ENCODE measurements at regions not wholly inside any gene's neighbourhood (a gene's known extent, or its start where the extent isn't known, plus 50 kb on each side); places are given as distances from the start of the nearest gene placed in this dataset.

DNA sequence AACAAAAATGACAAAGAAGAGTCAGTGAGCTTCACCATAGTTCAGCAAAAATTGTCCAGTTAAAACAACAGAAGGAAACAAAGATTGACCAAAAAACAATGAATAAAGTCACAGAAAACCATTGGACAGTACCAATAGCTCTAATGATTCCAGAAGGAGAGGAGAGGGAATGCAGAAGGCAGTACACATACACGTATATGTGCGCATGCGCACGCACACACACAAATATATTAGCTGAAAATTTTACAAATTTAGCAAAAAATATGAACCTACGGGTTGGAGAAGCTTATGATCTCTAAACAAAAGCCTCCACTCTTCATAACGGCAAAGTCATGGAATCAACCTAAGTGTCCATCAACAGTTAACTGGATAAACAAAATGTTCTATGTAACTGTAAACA lies 120.3 kb upstream of the MON1B start:
- Histone ChIP-seq H3K4me3 (no peak overlapping the region), H3K27me3 (no peaks in the 10 kb centered on the region), H3K36me3 (no peaks in the 10 kb centered on the region), H3K4me1 (no peaks in the 10 kb centered on the region), H3K9me3 (no peaks in the 10 kb centered on the region), H3K27ac (no peak overlapping the region)
- WGBS, 2 donors = 87 to 97% methylated on average over 6 of the region's 6 CpGs
- TF ChIP-seq, protein P1, sequence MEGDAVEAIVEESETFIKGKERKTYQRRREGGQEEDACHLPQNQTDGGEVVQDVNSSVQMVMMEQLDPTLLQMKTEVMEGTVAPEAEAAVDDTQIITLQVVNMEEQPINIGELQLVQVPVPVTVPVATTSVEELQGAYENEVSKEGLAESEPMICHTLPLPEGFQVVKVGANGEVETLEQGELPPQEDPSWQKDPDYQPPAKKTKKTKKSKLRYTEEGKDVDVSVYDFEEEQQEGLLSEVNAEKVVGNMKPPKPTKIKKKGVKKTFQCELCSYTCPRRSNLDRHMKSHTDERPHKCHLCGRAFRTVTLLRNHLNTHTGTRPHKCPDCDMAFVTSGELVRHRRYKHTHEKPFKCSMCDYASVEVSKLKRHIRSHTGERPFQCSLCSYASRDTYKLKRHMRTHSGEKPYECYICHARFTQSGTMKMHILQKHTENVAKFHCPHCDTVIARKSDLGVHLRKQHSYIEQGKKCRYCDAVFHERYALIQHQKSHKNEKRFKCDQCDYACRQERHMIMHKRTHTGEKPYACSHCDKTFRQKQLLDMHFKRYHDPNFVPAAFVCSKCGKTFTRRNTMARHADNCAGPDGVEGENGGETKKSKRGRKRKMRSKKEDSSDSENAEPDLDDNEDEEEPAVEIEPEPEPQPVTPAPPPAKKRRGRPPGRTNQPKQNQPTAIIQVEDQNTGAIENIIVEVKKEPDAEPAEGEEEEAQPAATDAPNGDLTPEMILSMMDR (IDR thresholded peaks at IDR 0.05) = no peak
- DNase-seq (no peak), ATAC-seq (no peak), FAIRE-seq (no peak)
- intact Hi-C loops (cut with DNase I) = no loop called here

DNA sequence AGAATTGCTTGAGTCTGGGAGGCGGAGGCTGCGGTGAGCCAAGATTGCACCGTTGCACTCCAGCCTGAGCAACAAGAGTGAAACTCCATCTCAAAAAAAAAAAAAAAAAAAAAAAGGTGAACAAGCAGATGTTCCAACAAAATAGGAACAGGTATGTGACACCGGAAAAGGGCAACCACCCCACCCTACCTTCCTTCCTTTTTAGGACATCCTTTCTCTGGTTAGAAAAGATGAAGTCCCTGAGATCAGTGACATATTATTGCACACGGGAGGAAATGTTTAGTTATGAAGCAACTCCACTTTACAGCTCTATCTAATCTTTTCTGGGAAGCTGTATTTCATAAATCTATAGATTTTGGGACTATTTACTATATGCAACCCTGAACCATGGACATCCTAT lies 114.2 kb upstream of the MON1B start:
- intact Hi-C loops (cut with DNase I) = no loop called here
- Histone ChIP-seq H3K4me3 (no peak overlapping the region), H3K4me1 (no peaks in the 10 kb centered on the region), H3K27me3 (no peaks in the 10 kb centered on the region), H3K27ac (no peak overlapping the region), H3K36me3 (no peaks in the 10 kb centered on the region), H3K9me3 (no peaks in the 10 kb centered on the region)
- WGBS, 2 donors = 83 to 87% methylated on average over 5 of the region's 5 CpGs
- DNase-seq = no peak
- ATAC-seq = no peak
- TF ChIP-seq, protein P1 (IDR thresholded peaks at IDR 0.05) = no peak
- FAIRE-seq = no peak

DNA sequence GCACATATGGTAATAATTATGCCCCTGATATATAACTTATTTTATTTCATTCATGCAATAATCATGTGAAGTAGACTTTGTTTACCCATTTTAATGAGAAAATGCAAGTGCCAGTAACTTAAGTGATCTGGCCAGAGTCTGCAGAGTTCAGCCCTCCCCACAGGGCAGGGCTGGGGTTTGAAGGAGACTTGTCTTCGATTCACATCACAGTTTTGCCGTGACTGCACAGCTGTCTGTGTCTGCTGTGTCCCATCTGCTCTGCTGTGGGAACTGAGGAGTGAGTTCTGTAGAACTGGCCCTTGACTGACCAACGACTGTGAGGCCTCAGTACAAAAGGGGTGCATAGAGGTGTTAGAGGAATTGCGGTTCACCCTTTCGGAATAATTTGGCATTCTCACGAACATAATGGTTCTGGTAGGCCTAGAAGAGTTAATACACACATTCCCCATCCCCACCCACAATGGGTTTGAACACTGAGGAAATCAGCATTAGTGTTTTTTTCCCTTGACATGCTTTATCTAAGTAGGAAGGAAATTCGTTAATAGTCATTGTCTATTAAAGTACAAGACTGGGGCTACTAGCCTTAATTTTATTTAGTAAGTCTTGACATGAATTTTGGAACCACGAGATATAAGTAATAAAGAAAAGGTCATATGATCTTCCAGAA lies 113.6 kb upstream of the MON1B start:
- 64 to 67% methylated on average over 8 of the region's 8 CpGs for WGBS, 2 donors
- TF ChIP-seq, protein P1 (IDR thresholded peaks at IDR 0.05) = no peak

DNA sequence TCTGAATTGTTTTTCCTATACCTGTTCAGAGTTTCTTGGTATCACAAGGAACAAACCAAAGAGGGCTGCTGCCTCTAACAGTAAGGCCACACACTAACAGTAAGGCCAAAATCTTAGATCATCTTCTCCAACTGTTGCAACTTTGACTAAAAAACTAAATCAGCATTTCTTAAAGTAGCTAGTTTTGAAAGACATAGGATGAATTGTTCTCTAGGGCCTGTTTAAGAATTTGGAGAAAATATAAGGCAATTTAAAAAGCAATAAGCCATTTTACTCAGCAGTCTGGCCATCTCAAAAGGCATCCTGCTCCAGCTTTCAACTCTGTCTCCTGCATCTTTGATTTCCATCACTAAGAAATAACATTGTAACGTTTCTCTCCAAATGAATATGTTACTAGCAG lies 105.0 kb upstream of the MON1B start:
- no peak for FAIRE-seq
- intact Hi-C loops (cut with DNase I) = no loop called here
- no peaks in the 10 kb centered on the region for H3K27me3 ChIP-seq
- 56 to 60% methylated on average over 1 of the region's 1 CpG for WGBS, 2 donors
- no peaks in the 10 kb centered on the region for H3K4me1 ChIP-seq
- no peak overlapping the region for H3K27ac ChIP-seq
- no peak for ATAC-seq
- DNase-seq = no peak
- TF ChIP-seq, protein P1 (IDR thresholded peaks at IDR 0.05) = no peak
- no peak overlapping the region for H3K4me3 ChIP-seq
- H3K36me3 ChIP-seq = no peaks in the 10 kb centered on the region
- H3K9me3 ChIP-seq = no peaks in the 10 kb centered on the region

More for the DNA sequence above, 113.6 kb upstream of the MON1B start:
- no peaks in the 10 kb centered on the region for H3K36me3 ChIP-seq
- no peak for ATAC-seq
- H3K4me1 ChIP-seq = no peaks in the 10 kb centered on the region
- H3K27me3 ChIP-seq = no peaks in the 10 kb centered on the region
- no peak overlapping the region for H3K27ac ChIP-seq
- no peak for FAIRE-seq
- intact Hi-C loops (cut with DNase I) = no loop called here
- no peaks in the 10 kb centered on the region for H3K9me3 ChIP-seq
- H3K4me3 ChIP-seq = no peak overlapping the region
- no peak for DNase-seq

DNA sequence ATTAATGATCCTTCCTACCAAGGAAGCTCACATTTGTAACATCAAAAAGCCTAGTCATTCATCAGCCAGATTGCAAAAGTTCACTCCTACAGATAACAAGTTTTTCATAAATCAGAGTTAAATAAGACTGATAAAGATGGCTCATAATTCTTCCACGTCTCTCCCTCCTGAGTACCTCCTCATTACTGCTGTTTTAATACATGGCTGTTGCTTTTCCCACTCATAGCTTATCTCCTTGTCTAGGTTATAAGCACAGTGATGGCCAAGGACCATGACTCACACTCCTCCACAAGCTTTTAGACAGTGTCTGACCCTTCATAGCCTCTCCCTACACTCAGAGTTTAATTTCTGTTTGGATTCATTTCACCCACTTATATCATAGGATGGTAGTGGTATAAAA lies 100.9 kb upstream of the MON1B start:
- no peaks in the 10 kb centered on the region for H3K36me3 ChIP-seq
- H3K27me3 ChIP-seq = no peaks in the 10 kb centered on the region
- ATAC-seq (peak in 2 of 4 donors; percentile 30 to 47), FAIRE-seq (no peak), DNase-seq (no peak)
- intact Hi-C loops (cut with DNase I) = no loop called here
- H3K27ac ChIP-seq = no peak overlapping the region
- H3K4me3 ChIP-seq = no peak overlapping the region
- TF ChIP-seq, protein P1 (IDR thresholded peaks at IDR 0.05) = no peak
- no peaks in the 10 kb centered on the region for H3K4me1 ChIP-seq
- WGBS, 2 donors = 33 to 48% methylated on average over 1 of the region's 1 CpG
- H3K9me3 ChIP-seq = no peaks in the 10 kb centered on the region
